NCI-H1694 treated with DMSO at 0.1 percent for 48 hours (cell line): ENCODE measurements at regions not wholly inside any gene's neighbourhood (a gene's known extent, or its start where the extent isn't known, plus 50 kb on each side); places are given as distances from the start of the nearest gene placed in this dataset.

Experiments used
- DNase-seq: peaks from one replicate; lab custom pipeline; 2025; lab: John Stamatoyannopoulos, UW

GRCh38 chr17:79417476-79417988 lies 193.3 kb downstream of the RBFOX3 start:
- DNase-seq = no peak

GRCh38 chr17:79415909-79416308 lies 194.9 kb downstream of the RBFOX3 start:
- no peak for DNase-seq

DNA sequence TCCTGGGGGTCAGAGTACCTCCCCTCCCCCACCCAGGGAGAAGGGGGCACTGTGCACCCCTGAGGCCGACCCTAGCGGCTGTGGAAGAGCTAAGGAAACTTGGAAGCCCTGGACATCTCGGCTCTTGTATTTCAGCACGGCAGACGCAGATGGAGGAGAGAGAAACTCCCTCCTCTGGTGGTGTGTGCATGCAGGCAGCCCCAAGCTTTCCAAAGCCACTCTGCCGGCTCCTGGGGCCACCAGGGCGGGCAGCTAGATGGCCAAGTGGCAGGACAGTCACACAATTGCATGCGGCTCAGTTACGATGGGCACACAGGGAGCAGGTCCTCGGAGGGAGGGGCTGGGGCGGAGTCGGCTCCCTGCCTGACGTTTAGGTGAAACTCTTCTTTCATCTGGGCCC lies 195.5 kb downstream of the RBFOX3 start:
- no peak for DNase-seq

- DNase-seq = no peak
Observed at GRCh38 chr17:79414793-79415211, 196.0 kb downstream of the RBFOX3 start.

DNA sequence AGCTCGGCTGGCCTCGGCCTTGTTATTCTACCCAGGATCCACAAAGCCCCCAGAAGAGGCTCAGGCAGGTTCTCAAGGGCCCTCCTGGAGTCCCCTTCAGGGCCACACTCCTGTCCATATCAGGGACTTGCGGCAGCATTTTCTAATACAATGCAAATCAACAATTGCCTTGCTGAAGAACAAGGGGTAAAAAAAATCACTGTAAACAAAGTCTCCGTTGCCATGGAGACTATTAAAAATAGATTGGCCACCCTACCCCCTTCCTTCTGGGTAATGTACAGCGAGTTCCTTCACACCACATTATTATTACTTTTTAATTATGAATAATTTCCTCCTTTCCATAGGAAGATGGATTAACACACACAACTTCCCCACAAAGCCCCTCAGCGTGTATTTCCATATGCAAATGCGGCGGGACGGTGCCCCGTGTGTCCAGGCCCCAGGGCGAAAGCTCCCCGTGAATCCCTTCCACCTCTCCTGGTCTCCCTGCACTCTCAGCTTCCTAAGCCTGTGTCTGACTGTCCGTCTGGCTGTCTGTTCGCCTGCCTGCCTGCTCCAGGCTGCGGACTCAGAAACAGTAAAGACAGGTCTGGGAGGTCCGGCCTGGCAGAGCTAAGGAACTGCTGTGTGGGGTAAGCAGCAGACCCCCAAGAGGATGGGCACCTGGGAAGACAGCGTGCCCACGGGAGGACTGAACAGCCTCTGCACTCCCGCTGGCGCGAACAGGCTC lies 196.6 kb downstream of the RBFOX3 start:
- peak; percentile 34 for DNase-seq

DNA sequence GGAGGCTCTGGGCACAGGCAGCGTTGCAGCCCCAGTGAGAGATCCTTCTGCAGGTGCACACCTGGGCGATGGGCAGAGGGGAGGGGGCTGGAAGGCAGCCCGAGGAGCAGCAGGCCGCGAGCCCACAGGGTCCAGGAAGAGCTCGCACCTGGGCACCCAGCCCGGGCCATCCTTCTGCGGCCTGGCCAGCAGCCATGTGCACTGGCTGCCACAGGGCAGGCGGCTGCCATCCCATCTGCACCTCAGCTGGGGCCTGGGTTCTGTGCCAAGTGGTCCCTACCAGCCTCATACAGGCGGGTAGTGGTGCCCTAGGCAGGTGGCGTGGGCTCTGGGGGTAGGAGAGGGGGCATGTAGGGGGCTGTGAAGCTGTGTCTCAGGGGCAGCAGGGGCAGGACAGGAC lies 197.2 kb downstream of the RBFOX3 start:
- peak; percentile 88 for DNase-seq

DNA sequence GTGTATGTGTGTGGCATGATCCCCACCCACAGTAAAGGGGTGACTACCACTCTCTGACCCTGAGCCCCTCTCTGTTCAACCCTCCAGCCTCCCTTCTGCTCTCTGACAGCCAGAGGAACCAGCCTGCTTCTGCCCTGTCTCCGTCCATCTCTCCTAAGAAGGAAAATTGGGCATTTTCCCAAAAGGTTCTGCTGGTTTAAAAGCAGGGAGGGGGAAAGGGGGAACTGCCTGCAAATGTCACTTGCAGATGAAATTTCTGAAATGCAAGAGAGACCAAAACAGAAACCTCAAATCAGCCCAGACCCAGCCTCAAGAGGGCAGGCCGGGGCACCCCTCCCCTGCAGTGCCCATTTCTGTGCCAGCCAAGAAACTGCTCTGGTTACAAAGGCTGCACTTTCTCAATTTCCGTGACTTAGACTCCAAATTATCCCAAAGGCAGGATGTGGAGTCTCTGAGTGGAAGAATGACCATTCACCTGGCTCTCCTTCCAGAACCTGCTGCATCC lies 197.9 kb downstream of the RBFOX3 start:
- no peak for DNase-seq

DNA sequence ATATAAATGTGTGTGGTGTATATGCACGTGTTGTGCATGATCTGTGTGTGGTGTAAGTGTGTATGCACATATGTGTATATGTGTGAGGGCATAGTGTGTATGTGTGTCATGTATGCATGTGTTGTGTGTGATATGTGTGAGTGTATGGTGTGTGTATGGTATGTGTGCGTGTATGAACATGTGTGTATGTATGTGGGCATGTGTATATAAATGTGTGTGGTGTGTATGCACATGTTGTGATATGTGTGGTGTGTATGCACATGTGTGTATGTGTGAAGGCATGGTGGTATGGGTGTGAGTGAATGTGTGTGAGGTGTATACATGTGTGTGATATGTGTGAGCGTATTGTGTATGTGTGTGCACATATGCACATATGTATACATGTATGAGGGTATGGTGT lies 198.7 kb downstream of the RBFOX3 start:
- no peak for DNase-seq

DNA sequence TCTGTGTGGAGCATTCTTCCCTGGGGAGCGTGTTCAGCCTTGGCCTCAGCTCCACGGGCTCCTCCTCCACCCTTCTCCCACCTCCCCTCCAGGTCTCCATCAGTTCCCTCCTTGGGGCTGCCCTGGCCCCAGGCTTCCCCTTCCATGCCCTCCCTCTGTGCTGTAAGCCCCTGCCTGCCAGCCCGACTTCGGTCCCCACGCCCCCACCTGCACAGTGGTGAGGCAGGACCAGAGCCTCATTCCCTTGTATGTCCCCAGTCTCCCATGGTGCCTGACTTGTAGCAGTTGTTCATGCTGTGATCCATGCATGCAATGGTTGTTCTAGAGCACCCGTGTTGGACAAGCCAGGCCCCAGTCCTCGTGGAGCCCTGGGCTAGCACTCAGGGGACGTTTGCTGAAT lies 199.4 kb downstream of the RBFOX3 start:
- no peak for DNase-seq

GRCh38 chr17:79410681-79411080 lies 200.2 kb downstream of the RBFOX3 start:
- DNase-seq = no peak

- DNase-seq = no peak
Observed at GRCh38 chr17:79408251-79408650, 202.6 kb downstream of the RBFOX3 start.

GRCh38 chr17:79407385-79407784 lies 203.5 kb downstream of the RBFOX3 start:
- DNase-seq = no peak

DNA sequence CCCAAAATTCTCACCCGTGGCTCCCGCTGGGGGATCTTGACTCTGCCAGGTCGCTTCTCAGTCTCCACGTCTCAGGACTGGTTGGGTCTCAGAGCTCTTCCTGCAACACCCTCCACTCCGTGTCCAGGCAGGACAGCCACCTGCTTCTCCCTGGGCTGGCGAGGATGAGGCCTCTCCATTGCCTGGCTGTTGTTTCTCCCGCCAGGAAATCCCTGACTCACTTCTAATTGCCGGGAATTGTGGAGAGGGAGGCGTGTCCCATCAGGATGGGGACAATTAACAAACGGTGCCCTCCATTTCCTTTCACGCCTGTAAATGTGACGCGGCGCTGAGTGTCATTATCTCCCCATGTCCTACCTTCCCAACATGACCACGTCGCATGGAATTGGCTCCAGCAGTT lies 204.5 kb downstream of the RBFOX3 start:
- DNase-seq = no peak

- no peak for DNase-seq
Observed at GRCh38 chr17:79405823-79406222, 205.0 kb downstream of the RBFOX3 start.

GRCh38 chr17:79404136-79404911 lies 206.5 kb downstream of the RBFOX3 start:
- DNase-seq = no peak

GRCh38 chr17:79401704-79402674 lies 208.9 kb downstream of the RBFOX3 start:
- no peak for DNase-seq

DNA sequence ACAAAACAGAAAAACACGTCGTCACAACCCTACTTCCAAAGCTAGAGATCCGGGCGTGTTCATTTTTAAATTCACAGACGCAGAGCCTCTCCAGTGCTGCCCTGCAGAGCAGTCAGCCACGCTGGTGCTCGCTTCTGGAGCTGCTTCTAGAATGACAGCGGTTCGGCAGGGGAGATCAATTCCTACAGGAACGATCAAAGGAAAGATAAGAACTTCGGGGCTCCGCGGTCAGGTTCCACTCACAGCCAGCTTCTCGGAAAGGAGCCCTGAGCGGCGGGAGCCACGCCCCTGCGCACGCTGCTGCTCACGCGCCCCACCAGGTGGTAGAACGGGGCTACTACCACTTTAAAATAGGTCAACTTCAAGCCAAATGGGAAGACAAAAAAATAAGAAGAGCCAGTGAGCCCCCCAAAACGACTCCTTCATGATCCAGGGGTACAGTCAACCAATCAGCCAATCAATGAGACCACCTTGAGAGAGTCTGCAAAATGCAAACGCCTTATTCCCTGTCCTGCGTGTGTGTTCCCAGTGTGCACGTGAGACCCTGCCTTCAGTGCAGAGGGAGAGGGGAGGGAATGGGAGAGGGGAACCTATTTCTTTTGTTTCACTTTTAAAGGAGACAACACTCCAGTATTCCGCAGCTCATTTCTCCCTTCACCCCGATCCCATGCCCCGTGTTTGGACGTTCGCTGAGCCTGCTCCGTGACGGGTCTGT lies 209.7 kb downstream of the RBFOX3 start:
- DNase-seq = peak; percentile 53

- no peak for DNase-seq
Observed at GRCh38 chr17:79399610-79400144, 211.2 kb downstream of the RBFOX3 start.

- DNase-seq = no peak
Observed at GRCh38 chr17:79398441-79398840, 212.4 kb downstream of the RBFOX3 start.

DNA sequence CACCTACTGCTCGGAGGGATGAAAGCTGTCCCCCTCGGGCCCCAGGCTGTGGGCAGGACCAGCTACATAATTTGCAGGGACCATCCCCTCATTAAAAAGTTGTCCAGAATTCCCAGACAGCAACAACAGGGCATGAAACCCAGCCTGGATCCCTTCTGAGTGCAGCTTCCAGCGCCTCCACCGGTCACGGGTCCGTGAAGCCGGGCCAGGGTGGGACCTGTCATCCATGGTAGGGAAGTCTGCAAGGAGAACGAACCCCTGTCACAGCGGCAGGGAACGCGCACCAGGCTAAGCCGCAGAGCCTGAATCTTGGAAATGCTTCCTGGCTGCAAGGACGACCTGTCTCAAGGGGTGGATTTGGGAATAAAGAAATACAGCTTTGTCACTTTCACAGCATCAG lies 214.2 kb downstream of the RBFOX3 start:
- DNase-seq = no peak

DNA sequence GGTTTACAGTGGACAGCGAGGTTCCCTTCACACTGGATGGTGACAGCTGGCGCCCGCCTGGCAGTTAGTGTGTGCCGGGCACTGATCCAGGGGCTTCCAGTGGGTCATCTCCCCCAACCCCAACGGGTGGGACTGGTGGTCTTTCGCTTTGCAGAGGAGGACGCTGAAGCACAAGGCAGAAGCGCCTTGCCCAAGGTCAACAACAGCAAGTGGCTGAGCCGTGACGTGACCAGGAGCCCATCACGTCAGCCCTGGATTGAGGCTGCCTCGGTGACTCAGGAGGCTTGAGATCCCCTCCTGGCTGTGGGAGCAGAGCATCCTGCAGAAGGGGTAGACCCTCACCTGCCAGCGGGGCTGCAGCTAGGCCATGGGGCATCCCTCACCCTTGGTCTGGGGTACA lies 215.3 kb downstream of the RBFOX3 start:
- no peak for DNase-seq
